Neural cell (in vitro differentiated cells): ENCODE measurements at regions not wholly inside any gene's neighbourhood (a gene's known extent, or its start where the extent isn't known, plus 50 kb on each side); places are given as distances from the start of the nearest gene placed in this dataset.

ENCODE experiments used
- EZH2 ChIP-seq: fragments of 200-600, 300-800 bp; shearing (Covaris generic), sonication (generic); IDR thresholded peaks from 2 replicates; pipeline ENCODE4 v1.6.1; 2014; ENCODE audit warnings: antibody characterized with exemption, low read length, borderline replicate concordance, mild to moderate bottlenecking; ENCODE audit not compliant: insufficient read depth, poor library complexity, severe bottlenecking
- SMC3 ChIP-seq: fragments of 450-650 bp; conservative IDR thresholded peaks from 2 replicates; pipeline ENCODE4 v1.6.1; 2014; ENCODE audit warnings: antibody characterized with exemption, mild to moderate bottlenecking, moderate library complexity; ENCODE audit not compliant: poor library complexity
- TAF1 ChIP-seq: IDR thresholded peaks from 2 replicates; pipeline ENCODE4 v1.6.1; 2012; ENCODE audit warnings: low read depth
- TF ChIP-seq, protein P1 (sequence below): fragments of 450-650 bp; IDR thresholded peaks from 2 replicates; pipeline ENCODE4 v1.5.1; 2014; ENCODE audit warnings: antibody characterized with exemption, mild to moderate bottlenecking, moderate library complexity; ENCODE audit not compliant: poor library complexity, severe bottlenecking
- TF ChIP-seq, protein P2 (sequence below): IDR thresholded peaks from 2 replicates; pipeline ENCODE4 v1.6.1; 2012; ENCODE audit warnings: borderline replicate concordance

DNA sequence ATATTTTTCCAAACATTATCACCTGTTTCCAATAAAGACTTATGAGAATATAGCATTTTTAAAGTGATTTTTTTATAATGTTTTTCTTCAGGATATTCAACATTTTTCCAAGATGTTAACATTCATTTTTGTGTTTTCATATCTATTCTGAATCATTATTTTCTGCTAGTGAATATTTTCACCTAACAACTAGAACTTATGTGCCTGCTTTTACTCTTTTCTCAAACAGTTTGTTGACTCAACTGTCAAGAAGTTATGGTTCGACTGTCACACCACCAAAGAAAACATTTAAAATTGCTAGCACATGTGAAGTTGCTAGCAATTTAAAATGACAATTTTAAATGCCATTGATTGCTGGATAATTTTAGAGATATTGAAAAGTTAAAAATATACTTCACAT, 343.3 kb upstream of the CDH9 start:
- TF ChIP-seq, protein P1, sequence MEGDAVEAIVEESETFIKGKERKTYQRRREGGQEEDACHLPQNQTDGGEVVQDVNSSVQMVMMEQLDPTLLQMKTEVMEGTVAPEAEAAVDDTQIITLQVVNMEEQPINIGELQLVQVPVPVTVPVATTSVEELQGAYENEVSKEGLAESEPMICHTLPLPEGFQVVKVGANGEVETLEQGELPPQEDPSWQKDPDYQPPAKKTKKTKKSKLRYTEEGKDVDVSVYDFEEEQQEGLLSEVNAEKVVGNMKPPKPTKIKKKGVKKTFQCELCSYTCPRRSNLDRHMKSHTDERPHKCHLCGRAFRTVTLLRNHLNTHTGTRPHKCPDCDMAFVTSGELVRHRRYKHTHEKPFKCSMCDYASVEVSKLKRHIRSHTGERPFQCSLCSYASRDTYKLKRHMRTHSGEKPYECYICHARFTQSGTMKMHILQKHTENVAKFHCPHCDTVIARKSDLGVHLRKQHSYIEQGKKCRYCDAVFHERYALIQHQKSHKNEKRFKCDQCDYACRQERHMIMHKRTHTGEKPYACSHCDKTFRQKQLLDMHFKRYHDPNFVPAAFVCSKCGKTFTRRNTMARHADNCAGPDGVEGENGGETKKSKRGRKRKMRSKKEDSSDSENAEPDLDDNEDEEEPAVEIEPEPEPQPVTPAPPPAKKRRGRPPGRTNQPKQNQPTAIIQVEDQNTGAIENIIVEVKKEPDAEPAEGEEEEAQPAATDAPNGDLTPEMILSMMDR, result no peak
- no peak for TF ChIP-seq EZH2
- no peak for TF ChIP-seq SMC3
- TF ChIP-seq, protein P2, sequence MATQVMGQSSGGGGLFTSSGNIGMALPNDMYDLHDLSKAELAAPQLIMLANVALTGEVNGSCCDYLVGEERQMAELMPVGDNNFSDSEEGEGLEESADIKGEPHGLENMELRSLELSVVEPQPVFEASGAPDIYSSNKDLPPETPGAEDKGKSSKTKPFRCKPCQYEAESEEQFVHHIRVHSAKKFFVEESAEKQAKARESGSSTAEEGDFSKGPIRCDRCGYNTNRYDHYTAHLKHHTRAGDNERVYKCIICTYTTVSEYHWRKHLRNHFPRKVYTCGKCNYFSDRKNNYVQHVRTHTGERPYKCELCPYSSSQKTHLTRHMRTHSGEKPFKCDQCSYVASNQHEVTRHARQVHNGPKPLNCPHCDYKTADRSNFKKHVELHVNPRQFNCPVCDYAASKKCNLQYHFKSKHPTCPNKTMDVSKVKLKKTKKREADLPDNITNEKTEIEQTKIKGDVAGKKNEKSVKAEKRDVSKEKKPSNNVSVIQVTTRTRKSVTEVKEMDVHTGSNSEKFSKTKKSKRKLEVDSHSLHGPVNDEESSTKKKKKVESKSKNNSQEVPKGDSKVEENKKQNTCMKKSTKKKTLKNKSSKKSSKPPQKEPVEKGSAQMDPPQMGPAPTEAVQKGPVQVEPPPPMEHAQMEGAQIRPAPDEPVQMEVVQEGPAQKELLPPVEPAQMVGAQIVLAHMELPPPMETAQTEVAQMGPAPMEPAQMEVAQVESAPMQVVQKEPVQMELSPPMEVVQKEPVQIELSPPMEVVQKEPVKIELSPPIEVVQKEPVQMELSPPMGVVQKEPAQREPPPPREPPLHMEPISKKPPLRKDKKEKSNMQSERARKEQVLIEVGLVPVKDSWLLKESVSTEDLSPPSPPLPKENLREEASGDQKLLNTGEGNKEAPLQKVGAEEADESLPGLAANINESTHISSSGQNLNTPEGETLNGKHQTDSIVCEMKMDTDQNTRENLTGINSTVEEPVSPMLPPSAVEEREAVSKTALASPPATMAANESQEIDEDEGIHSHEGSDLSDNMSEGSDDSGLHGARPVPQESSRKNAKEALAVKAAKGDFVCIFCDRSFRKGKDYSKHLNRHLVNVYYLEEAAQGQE, result no peak
- no peak for TF ChIP-seq TAF1
